ENCODE measurements at regions not wholly inside any gene's neighbourhood (a gene's known extent, or its start where the extent isn't known, plus 50 kb on each side); places are given as distances from the start of the nearest gene placed in this dataset.

DNA sequence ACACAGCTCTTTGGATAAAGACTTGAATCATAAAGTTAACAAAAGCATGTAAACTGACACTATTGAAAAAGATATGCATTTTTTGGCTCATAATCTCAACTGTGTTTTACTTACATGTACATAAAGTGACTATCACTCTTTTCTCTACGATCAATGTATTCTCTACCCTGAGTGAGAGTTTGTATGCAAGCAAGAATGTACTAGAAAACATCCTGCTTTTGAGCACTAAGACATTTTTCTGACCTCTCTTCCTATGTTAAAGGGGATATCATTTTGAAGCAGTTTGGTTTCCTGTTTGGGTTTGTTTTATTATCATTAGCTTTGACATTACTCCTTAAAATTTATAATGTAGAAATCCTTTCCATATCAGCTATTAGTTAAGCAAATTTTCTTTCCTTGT, 910.8 kb downstream of the C6orf118 start:
- Histone ChIP-seq H3K9me3 (ENCODE audit: low read depth, low read length) (no peaks in the 10 kb centered on the region), H3K9ac (ENCODE audit: insufficient read length) (no peak overlapping the region), H3K36me3 (ENCODE audit: insufficient read depth, low read length) (no peaks in the 10 kb centered on the region), H3K4me3 (no peak overlapping the region), H3K27ac (no peak overlapping the region)
- no peak for DNase-seq (ENCODE audit: low read depth, low spot score)
- TF ChIP-seq POLR2AphosphoS5 (IDR thresholded peaks at IDR 0.05; ENCODE audit: borderline replicate concordance, low read depth, low read length) (no peak), EZH2 (IDR thresholded peaks at IDR 0.05) (no peak), FOXP2 (optimal IDR thresholded peaks at IDR 0.05; ENCODE audit: control extremely low read depth, extremely low read length, insufficient read depth) (no peak)

DNA sequence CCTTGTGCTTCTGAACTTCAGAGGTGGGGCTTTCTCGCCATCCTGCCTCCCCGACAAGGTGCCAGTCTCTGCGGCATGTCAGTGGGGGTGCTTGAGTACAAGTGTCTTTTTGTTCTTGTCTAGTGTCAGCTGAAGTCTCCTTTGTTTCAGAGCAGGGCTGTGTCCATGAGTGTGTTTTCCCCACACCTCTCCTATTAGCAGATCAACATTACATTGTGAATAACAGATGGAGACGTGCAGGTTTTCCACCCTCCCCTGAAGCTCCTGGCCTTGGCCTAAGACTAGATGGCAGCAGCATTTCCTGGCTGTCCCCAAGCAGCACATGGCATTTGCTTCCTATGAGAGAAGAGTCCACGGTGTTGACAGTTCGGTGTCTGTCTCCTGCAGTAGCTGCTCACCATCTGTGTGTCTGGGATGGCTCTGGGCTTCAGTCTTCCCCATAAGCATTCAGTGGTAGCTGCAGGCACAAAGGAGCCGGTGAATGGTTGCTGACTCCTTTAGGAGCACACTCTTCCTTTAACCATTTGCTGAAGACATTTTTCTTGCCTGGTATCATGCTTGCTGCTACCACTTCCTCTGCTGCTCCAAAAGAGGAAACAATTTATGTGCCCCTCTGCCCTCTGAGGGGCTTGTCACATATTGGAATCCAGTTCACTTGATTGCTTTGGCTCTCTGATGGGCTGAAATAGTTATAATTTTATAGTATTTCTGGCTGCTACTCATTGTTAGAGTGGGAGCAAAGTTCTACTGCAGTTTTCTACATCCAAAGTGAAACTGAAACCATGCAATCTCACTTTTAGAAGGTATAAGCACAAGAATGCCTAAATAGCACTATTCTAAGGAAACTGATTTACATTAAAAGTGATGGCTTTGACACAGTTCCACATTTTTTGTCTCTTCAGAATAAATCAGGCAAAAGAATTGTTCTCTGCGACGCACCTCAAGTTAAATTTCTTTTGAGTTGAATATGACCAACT, 913.0 kb downstream of the C6orf118 start:
- DNase-seq (ENCODE audit: low read depth, low spot score): no peak
- no peak for TF ChIP-seq FOXP2 (optimal IDR thresholded peaks at IDR 0.05; ENCODE audit: control extremely low read depth, extremely low read length, insufficient read depth)
- no peak for TF ChIP-seq EZH2 (IDR thresholded peaks at IDR 0.05)
- no peak for TF ChIP-seq POLR2AphosphoS5 (IDR thresholded peaks at IDR 0.05; ENCODE audit: borderline replicate concordance, low read depth, low read length)
- Histone ChIP-seq H3K9me3 (ENCODE audit: low read depth, low read length) (no peaks in the 10 kb centered on the region), H3K36me3 (ENCODE audit: insufficient read depth, low read length) (no peaks in the 10 kb centered on the region), H3K27ac (no peak overlapping the region), H3K9ac (ENCODE audit: insufficient read length) (no peak overlapping the region), H3K4me3 (no peak overlapping the region)

DNA sequence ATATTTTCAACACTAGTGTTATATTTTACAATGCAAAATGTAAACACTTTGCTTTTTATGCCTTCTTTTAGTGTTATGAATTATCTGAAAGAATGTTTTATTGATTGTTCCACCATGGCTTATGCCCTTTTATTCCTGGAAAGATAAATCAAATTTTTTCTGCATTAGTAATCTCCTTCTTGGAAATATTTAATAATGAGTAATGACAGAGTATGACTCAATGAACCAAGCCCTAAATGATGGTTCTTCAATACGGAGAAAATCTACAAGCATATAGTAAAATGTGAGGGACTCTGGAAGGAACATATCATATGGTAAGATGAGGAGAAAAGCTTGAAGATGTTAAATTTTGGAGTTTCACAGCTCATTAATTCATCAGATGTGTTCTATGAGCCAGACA, 929.6 kb downstream of the C6orf118 start:
- Histone ChIP-seq H3K4me3 (no peak overlapping the region), H3K27ac (no peak overlapping the region), H3K36me3 (ENCODE audit: insufficient read depth, low read length) (no peaks in the 10 kb centered on the region), H3K9ac (ENCODE audit: insufficient read length) (no peak overlapping the region), H3K9me3 (ENCODE audit: low read depth, low read length) (no peaks in the 10 kb centered on the region)
- TF ChIP-seq FOXP2 (optimal IDR thresholded peaks at IDR 0.05; ENCODE audit: control extremely low read depth, extremely low read length, insufficient read depth): no peak
- no peak for TF ChIP-seq POLR2AphosphoS5 (IDR thresholded peaks at IDR 0.05; ENCODE audit: borderline replicate concordance, low read depth, low read length)
- TF ChIP-seq EZH2 (IDR thresholded peaks at IDR 0.05): no peak
- no peak for DNase-seq (ENCODE audit: low read depth, low spot score)

DNA sequence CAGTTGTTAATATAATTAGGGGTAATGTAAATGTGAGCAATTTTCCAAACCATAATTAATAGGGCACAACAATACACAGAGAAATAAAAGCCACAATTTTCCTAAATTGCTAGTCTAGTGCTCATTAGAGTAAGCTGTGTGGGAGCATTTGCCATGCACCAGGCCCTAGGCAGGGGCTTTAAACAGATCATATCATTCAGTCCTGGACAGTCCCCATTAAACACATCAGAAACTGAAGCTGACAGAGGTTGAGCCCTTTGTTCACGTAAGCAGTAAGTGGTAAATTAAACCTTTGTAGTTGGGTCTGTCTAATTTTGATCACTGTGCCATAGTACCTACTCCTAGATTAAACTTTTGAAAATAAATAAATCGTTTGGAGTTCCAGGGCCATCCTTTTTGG, 931.1 kb downstream of the C6orf118 start:
- no peaks in the 10 kb centered on the region for H3K36me3 ChIP-seq (ENCODE audit: insufficient read depth, low read length)
- DNase-seq (ENCODE audit: low read depth, low spot score): no peak
- H3K9me3 ChIP-seq (ENCODE audit: low read depth, low read length): no peaks in the 10 kb centered on the region
- H3K9ac ChIP-seq (ENCODE audit: insufficient read length): no peak overlapping the region
- H3K4me3 ChIP-seq: no peak overlapping the region
- no peak overlapping the region for H3K27ac ChIP-seq
- TF ChIP-seq POLR2AphosphoS5 (IDR thresholded peaks at IDR 0.05; ENCODE audit: borderline replicate concordance, low read depth, low read length) (no peak), EZH2 (IDR thresholded peaks at IDR 0.05) (no peak), FOXP2 (optimal IDR thresholded peaks at IDR 0.05; ENCODE audit: control extremely low read depth, extremely low read length, insufficient read depth) (no peak)

DNA sequence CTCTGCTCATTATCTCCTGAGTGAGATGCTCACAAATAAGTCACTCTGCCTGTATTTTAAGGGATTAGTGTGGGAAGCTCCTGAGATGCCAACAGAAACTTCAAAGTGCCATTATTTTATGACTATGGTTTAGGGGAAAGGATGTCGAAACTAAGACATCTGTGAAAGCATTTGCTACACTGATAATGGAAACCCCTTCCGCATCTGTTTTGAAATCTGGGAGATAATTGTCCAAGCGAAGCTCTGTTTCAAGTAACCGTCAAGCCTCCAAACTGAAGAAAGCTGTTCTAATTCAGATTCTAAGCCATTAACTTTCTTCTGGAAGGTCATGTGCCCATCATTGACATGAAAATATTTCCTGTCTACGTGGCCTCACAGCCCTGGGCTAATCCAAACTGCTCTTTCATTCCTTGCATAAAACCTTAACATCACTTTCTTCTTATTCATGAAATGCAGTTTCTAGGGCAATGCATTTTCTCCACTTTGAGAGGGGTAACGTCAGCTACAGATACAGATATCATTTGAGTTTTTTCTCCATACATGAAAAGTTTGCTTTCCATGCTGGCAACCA, 932.0 kb downstream of the C6orf118 start:
- Histone ChIP-seq H3K4me3 (no peak overlapping the region), H3K27ac (no peak overlapping the region), H3K9me3 (ENCODE audit: low read depth, low read length) (no peaks in the 10 kb centered on the region), H3K9ac (ENCODE audit: insufficient read length) (no peak overlapping the region), H3K36me3 (ENCODE audit: insufficient read depth, low read length) (no peaks in the 10 kb centered on the region)
- TF ChIP-seq FOXP2 (optimal IDR thresholded peaks at IDR 0.05; ENCODE audit: control extremely low read depth, extremely low read length, insufficient read depth) (no peak), EZH2 (IDR thresholded peaks at IDR 0.05) (no peak), POLR2AphosphoS5 (IDR thresholded peaks at IDR 0.05; ENCODE audit: borderline replicate concordance, low read depth, low read length) (no peak)
- DNase-seq (ENCODE audit: low read depth, low spot score): no peak

DNA sequence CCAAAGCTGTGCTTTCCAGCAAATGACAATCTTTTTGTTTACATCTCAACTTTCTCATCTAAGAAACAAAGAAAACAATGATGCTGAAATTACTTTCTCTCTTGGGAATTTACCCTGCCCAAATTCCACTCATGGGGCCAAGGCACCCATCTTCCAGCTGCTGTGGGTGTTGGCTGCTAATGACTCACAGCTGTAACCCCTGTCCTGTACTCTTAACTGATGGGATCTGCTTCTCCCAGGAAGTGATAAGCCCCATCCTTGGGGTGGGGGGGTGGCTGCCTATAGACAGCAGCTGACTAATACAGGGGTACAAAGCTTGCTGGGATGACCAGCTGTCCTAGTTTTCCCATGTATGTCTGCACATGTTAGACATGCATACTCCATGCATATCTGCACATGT, 938.6 kb downstream of the C6orf118 start:
- TF ChIP-seq EZH2 (IDR thresholded peaks at IDR 0.05): no peak
- TF ChIP-seq FOXP2 (optimal IDR thresholded peaks at IDR 0.05; ENCODE audit: control extremely low read depth, extremely low read length, insufficient read depth): no peak
- TF ChIP-seq POLR2AphosphoS5 (IDR thresholded peaks at IDR 0.05; ENCODE audit: borderline replicate concordance, low read depth, low read length): no peak
- H3K36me3 ChIP-seq (ENCODE audit: insufficient read depth, low read length): no peaks in the 10 kb centered on the region
- H3K9me3 ChIP-seq (ENCODE audit: low read depth, low read length): no peaks in the 10 kb centered on the region
- no peak overlapping the region for H3K4me3 ChIP-seq
- no peak overlapping the region for H3K27ac ChIP-seq
- H3K9ac ChIP-seq (ENCODE audit: insufficient read length): no peak overlapping the region
- no peak for DNase-seq (ENCODE audit: low read depth, low spot score)

DNA sequence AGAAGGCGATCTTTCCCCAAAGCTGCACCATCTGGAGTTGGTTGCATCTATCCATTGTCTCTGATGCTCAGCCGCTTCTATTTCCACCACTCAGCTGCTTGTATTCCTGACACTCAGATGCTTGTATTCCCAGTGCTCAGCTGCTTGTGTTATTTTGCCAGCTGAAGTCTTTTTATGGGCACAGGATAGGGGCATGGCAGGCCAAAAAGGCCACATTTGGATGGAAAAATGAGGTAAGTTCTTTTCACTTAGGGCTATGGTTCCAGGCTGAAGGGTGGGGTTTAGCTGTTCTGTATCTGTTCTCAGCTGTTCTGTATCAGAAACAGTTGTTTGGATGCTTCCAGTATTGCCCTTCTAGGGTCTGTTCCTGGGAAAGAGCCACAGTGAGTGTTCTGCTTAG, 944.9 kb downstream of the QKI start:
- Histone ChIP-seq H3K27ac (no peak overlapping the region), H3K4me3 (no peak overlapping the region), H3K9me3 (ENCODE audit: low read depth, low read length) (no peaks in the 10 kb centered on the region), H3K9ac (ENCODE audit: insufficient read length) (no peak overlapping the region), H3K36me3 (ENCODE audit: insufficient read depth, low read length) (no peaks in the 10 kb centered on the region)
- TF ChIP-seq EZH2 (IDR thresholded peaks at IDR 0.05): no peak
- no peak for TF ChIP-seq FOXP2 (optimal IDR thresholded peaks at IDR 0.05; ENCODE audit: control extremely low read depth, extremely low read length, insufficient read depth)
- no peak for DNase-seq (ENCODE audit: low read depth, low spot score)

DNA sequence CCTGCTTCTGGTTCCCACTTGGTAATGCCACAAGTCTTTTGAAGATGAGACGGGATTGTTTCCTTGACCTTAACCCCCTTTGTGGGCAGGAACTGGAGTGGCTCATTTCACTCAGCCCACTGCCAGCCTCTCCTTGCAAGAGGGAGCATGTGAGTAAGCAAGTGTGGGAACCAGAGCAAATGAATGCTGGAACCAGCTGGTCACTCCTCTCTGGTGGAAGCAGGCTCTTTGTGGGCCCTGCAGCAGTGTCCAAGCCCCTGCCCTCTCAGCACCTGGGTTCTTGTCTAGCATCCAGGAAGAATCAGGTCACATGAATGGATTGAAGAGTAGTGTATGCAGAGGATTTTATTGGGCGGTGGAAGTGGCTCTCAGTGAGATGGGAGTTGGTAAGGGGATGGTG, 944.5 kb downstream of the QKI start:
- TF ChIP-seq POLR2AphosphoS5 (IDR thresholded peaks at IDR 0.05; ENCODE audit: borderline replicate concordance, low read depth, low read length) (no peak), FOXP2 (optimal IDR thresholded peaks at IDR 0.05; ENCODE audit: control extremely low read depth, extremely low read length, insufficient read depth) (no peak), EZH2 (IDR thresholded peaks at IDR 0.05) (no peak)
- H3K36me3 ChIP-seq (ENCODE audit: insufficient read depth, low read length): no peaks in the 10 kb centered on the region
- DNase-seq (ENCODE audit: low read depth, low spot score): no peak
- H3K9me3 ChIP-seq (ENCODE audit: low read depth, low read length): no peaks in the 10 kb centered on the region
- no peak overlapping the region for H3K4me3 ChIP-seq
- no peak overlapping the region for H3K27ac ChIP-seq
- H3K9ac ChIP-seq (ENCODE audit: insufficient read length): no peak overlapping the region
